C4-2B (cell line): ENCODE measurements at regions not wholly inside any gene's neighbourhood (a gene's known extent, or its start where the extent isn't known, plus 50 kb on each side); places are given as distances from the start of the nearest gene placed in this dataset.

Source experiments
- CTCF ChIP-seq: fragments of 450-650 bp; conservative IDR thresholded peaks from 2 replicates; pipeline ENCODE4 v1.5.1; 2017; ENCODE audit warnings: mild to moderate bottlenecking
- ZFX ChIP-seq: fragments of 450-650 bp; IDR thresholded peaks from 2 replicates; pipeline ENCODE4 v1.6.1; 2017

GRCh38 chr2:147425437-147426029, 419.3 kb upstream of the ACVR2A start:
- no peak for TF ChIP-seq CTCF
- TF ChIP-seq ZFX, result no peak
